ENCODE measurements at regions not wholly inside any gene's neighbourhood (a gene's known extent, or its start where the extent isn't known, plus 50 kb on each side); places are given as distances from the start of the nearest gene placed in this dataset.

- CTCF ChIA-PET: interaction anchor here (1.7 kb wide), 1 partner anchor 593 kb away, joined by 5 read pairs; no protein-coding TSS in a partner anchor
- POLR2A ChIA-PET: no interaction called here
- H2AFZ ChIP-seq (ENCODE audit: low read depth, low read length): no peak overlapping the region
- H3K9me3 ChIP-seq (replicated peaks; ENCODE audit: control insufficient read depth, insufficient read depth, low read length): no peaks in the 10 kb centered on the region
- FAIRE-seq (no peak), DNase-seq (ENCODE audit: low read depth, low spot score) (no peak)
- H3K27me3 ChIP-seq (ENCODE audit: control insufficient read depth in 2 of 2, insufficient read depth in 2 of 2, low read length in 2 of 2): no peaks in the 10 kb centered on the region
- H3K27ac ChIP-seq (ENCODE audit: insufficient read depth, low read depth, low read length): no peak overlapping the region
- intact Hi-C loops (cut with micrococcal nuclease): loop anchor here (10.0 kb wide), 1 partner anchor 217 kb away; no protein-coding TSS in a partner anchor
- H3K79me2 ChIP-seq (ENCODE audit: control insufficient read depth, insufficient read depth, low read length): no peaks in the 10 kb centered on the region
- H3K4me2 ChIP-seq (ENCODE audit: insufficient read depth, low read length): no peak overlapping the region
- H3K9ac ChIP-seq (replicated peaks; ENCODE audit: extremely low read depth, insufficient read depth, low read length): no peak overlapping the region
- H4K20me1 ChIP-seq (replicated peaks; ENCODE audit: control insufficient read depth, extremely low read depth, insufficient read depth, low read length): no peaks in the 10 kb centered on the region
- H3K4me1 ChIP-seq (ENCODE audit: control insufficient read depth, extremely low read depth, insufficient read depth, low read length): peaks cover 43% of the 10 kb centered on the region
- dilution Hi-C loops (cut with MboI; ENCODE audit: extremely low pct_ligation_motif_present, low sequenced_read_pairs): no loop called here
- H3K4me3 ChIP-seq (replicated peaks in 1 of 3; ENCODE audit: insufficient read depth in 1 of 3, low read depth in 1 of 3, low read length in 3 of 3): no peak overlapping the region
- no TSS peak for BruUV-seq (replicated peaks)
- TF ChIP-seq MYC (IDR thresholded peaks at IDR 0.05; ENCODE audit: low read depth, low read length) (no peak), EZH2 (IDR thresholded peaks at IDR 0.05; ENCODE audit: borderline replicate concordance, low read depth, low read length, severe bottlenecking) (no peak), JUN (IDR thresholded peaks at IDR 0.05; ENCODE audit: borderline replicate concordance, insufficient read depth, insufficient read length, low read depth) (no peak)
- TF ChIP-seq, protein P1, sequence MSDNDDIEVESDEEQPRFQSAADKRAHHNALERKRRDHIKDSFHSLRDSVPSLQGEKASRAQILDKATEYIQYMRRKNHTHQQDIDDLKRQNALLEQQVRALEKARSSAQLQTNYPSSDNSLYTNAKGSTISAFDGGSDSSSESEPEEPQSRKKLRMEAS (IDR thresholded peaks at IDR 0.05; ENCODE audit: insufficient read depth, insufficient read length): no peak
- no peaks in the 10 kb centered on the region for H3K9me1 ChIP-seq (replicated peaks; ENCODE audit: control insufficient read depth, extremely low read depth, insufficient read depth, low read length)
- H3K36me3 ChIP-seq (ENCODE audit: control insufficient read depth in 2 of 2, extremely low read depth in 1 of 2, insufficient read depth in 2 of 2, low read length in 2 of 2): no peaks in the 10 kb centered on the region
Measured at GRCh38 chr9:108058135-108058814, 568.7 kb upstream of the KLF4 start.

DNA sequence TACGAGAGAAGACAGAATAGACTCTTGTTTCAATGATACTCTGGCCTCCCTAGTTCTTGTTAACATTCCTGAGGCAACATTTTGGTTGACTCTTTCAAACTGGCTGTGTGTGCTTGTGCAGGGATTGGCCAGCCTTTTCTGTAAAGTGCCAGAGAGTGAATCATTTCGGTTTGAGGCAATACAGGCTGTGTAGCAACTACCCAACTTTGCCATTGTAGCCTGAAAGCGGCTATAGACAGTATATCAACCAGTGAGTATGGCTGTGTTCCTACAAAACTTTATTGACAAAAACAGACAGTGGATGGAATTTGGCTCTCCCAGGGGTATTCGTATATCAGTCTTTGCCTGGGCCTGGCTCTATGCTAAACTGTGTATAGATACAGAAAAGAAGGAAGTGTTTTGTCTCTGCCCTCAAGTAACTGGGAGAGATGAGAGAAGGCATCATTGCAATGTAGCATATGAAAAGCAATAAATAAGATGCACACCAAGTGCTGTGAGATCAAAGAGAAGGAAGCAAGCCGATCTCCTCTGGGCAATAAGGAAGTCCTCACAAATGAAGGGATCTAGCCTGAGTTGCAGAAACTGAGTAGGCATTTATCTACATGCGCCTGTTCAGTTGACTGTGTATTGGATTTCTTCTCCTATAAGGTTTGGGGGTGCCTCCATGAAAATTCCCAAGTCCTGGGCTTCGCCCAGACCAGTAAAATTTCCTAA lies 568.0 kb upstream of the KLF4 start:
- Histone ChIP-seq H3K4me2 (ENCODE audit: insufficient read depth, low read length) (peak overlapping the region; percentile 77), H3K27me3 (ENCODE audit: control insufficient read depth in 2 of 2, insufficient read depth in 2 of 2, low read length in 2 of 2) (no peaks in the 10 kb centered on the region), H3K4me3 (replicated peaks in 1 of 3; ENCODE audit: insufficient read depth in 1 of 3, low read depth in 1 of 3, low read length in 3 of 3) (no peak overlapping the region), H3K9ac (replicated peaks; ENCODE audit: extremely low read depth, insufficient read depth, low read length) (no peak overlapping the region), H2AFZ (ENCODE audit: low read depth, low read length) (peak overlapping the region; percentile 51), H4K20me1 (replicated peaks; ENCODE audit: control insufficient read depth, extremely low read depth, insufficient read depth, low read length) (no peaks in the 10 kb centered on the region), H3K4me1 (ENCODE audit: control insufficient read depth, extremely low read depth, insufficient read depth, low read length) (peaks cover 44% of the 10 kb centered on the region), H3K27ac (ENCODE audit: insufficient read depth, low read depth, low read length) (peak overlapping the region; percentile 32), H3K9me1 (replicated peaks; ENCODE audit: control insufficient read depth, extremely low read depth, insufficient read depth, low read length) (no peaks in the 10 kb centered on the region), H3K79me2 (ENCODE audit: control insufficient read depth, insufficient read depth, low read length) (no peaks in the 10 kb centered on the region), H3K9me3 (replicated peaks; ENCODE audit: control insufficient read depth, insufficient read depth, low read length) (no peaks in the 10 kb centered on the region), H3K36me3 (ENCODE audit: control insufficient read depth in 2 of 2, extremely low read depth in 1 of 2, insufficient read depth in 2 of 2, low read length in 2 of 2) (no peaks in the 10 kb centered on the region)
- FAIRE-seq (peak; percentile 55), DNase-seq (ENCODE audit: low read depth, low spot score) (peak; percentile 25)
- intact Hi-C loops (cut with micrococcal nuclease) (loop anchor here (2.0 to 10.0 kb wide), 6 partner anchors 85 to 567 kb away; no protein-coding TSS in a partner anchor), dilution Hi-C loops (cut with MboI; ENCODE audit: extremely low pct_ligation_motif_present, low sequenced_read_pairs) (no loop called here)
- no TSS peak for BruUV-seq (replicated peaks)
- CTCF ChIA-PET: interaction anchor here (1.0 kb wide), 1 partner anchor 85 kb away, joined by 3 read pairs; no protein-coding TSS in a partner anchor
- no peak for TF ChIP-seq GATA2 (IDR thresholded peaks at IDR 0.05; ENCODE audit: insufficient read depth, insufficient read length, low read depth, low read length)
- TF ChIP-seq FOS (IDR thresholded peaks at IDR 0.05; ENCODE audit: borderline replicate concordance, insufficient read depth, low read length): peak; percentile 41
- TF ChIP-seq CTCF (IDR thresholded peaks at IDR 0.05; ENCODE audit: extremely low read depth in 1 of 2, insufficient read depth in 1 of 2, low read depth in 1 of 2, low read length in 2 of 2): no peak
- no peak for TF ChIP-seq EZH2 (IDR thresholded peaks at IDR 0.05; ENCODE audit: borderline replicate concordance, low read depth, low read length, severe bottlenecking)
- no peak for TF ChIP-seq POLR2A (IDR thresholded peaks at IDR 0.05; ENCODE audit: low read depth, low read length)
- POLR2A ChIA-PET: no interaction called here

Measured in endothelial cell of umbilical vein (primary cell).